Kidney (tissue), 13 donors: ENCODE measurements at regions not wholly inside any gene's neighbourhood (a gene's known extent, or its start where the extent isn't known, plus 50 kb on each side); places are given as distances from the start of the nearest gene placed in this dataset.
"Not testable (repeated sequence)": the region's sequence is repeated elsewhere in the genome, so short reads cannot be mapped to it uniquely, and the experiment has no call there.

Source experiments
- DNase-seq, 5 donors: peaks; one replicate each; pipeline ENCODE4 v3.0.0-alpha.2; 2013 to 2020
- FAIRE-seq: peaks from 2 replicates; lab custom pipeline; 2012; peaks lifted over from hg19 to GRCh38; lab: Jason Lieb, UNC
- H3K27ac ChIP-seq, 2 donors: one replicate each; pipeline ENCODE4 v1.7.0; 2013; ENCODE audit warnings: low read depth in 2 of 2, low read length in 2 of 2, inconsistent platforms in 1 of 2
- H3K27me3 ChIP-seq: one replicate; pipeline ENCODE4 v1.7.1; 2013; ENCODE audit warnings: low read length, inconsistent platforms; ENCODE audit not compliant: control insufficient read depth, insufficient read depth
- H3K36me3 ChIP-seq, 3 donors: one replicate each; pipeline versions ENCODE4 v1.7.0 to v1.7.1; 2013; ENCODE audit warnings: low read length in 3 of 3, control low read depth in 1 of 3, inconsistent platforms in 1 of 3; ENCODE audit not compliant: insufficient read depth in 3 of 3, control insufficient read depth in 2 of 3
- H3K4me1 ChIP-seq, 3 donors: one replicate each; pipeline versions ENCODE4 v1.7.0 to v1.7.1; 2013; ENCODE audit warnings: low read length in 3 of 3, inconsistent platforms in 1 of 3, low read depth in 1 of 3; ENCODE audit not compliant: control insufficient read depth in 2 of 3, insufficient read depth in 2 of 3
- H3K4me3 ChIP-seq, 3 donors: one replicate each; pipeline versions ENCODE4 v1.7.0 to v1.8.1; 2013; ENCODE audit warnings: low read length in 3 of 3, control low read depth in 1 of 3, inconsistent platforms in 1 of 3
- H3K9ac ChIP-seq, 3 donors: one replicate each; pipeline versions ENCODE4 v1.7.0 to v1.7.1; 2013; ENCODE audit warnings: low read length in 3 of 3, control low read depth in 1 of 3, inconsistent platforms in 1 of 3
- H3K9me3 ChIP-seq, 3 donors: one replicate each; pipeline versions ENCODE4 v1.7.0 to v1.7.1; 2013; ENCODE audit warnings: low read length in 3 of 3, control low read depth in 1 of 3, inconsistent platforms in 1 of 3; ENCODE audit not compliant: control insufficient read depth in 2 of 3, insufficient read depth in 1 of 3
- CTCF ChIP-seq: IDR thresholded peaks from 3 replicates; pipeline ENCODE4 v1.5.1; 2012; ENCODE audit warnings: mild to moderate bottlenecking, moderate library complexity, borderline replicate concordance; ENCODE audit not compliant: insufficient read depth; ENCODE audit errors: extremely low read depth
- intact Hi-C: fragments of 100-400 bp; cut with DNase I; formaldehyde crosslinking; loops from one replicate; pipeline ENCODE4 v1.11.1; 2022
- donor health status: control.
- donor health status: control.
- donor health status: control.
- donor health status: control.
- donor health status: control.
- donor health status: DM: yes; HTN: yes; CAD: no.
- donor health status: Normal renal cell carcinoma (clear cell type).

- H3K9me3 ChIP-seq, result no peaks in the 10 kb centered on the region
- DNase-seq (no peak), FAIRE-seq (no peak)
- TF ChIP-seq CTCF, result no peak
- H3K4me1 ChIP-seq, result no peaks in the 10 kb centered on the region
- no peak overlapping the region for H3K4me3 ChIP-seq
- intact Hi-C loops, result no loop called here
- no peaks in the 10 kb centered on the region for H3K27me3 ChIP-seq
- no peaks in the 10 kb centered on the region for H3K36me3 ChIP-seq
- no peak overlapping the region for H3K27ac ChIP-seq
- no peak overlapping the region for H3K9ac ChIP-seq
Observed at GRCh38 chr3:145326666-145327065, 834.3 kb downstream of the PLOD2 start.

GRCh38 chr3:145333427-145333826 lies 827.6 kb downstream of the PLOD2 start:
- H3K27me3 ChIP-seq, H3K4me1 ChIP-seq, H3K9me3 ChIP-seq, intact Hi-C loops, H3K9ac ChIP-seq, H3K27ac ChIP-seq, H3K4me3 ChIP-seq, FAIRE-seq, H3K36me3 ChIP-seq: not testable (repeated sequence)
- peak in 1 of 5 donors; percentile 58 for DNase-seq

GRCh38 chr3:145333931-145334330 lies 827.1 kb downstream of the PLOD2 start:
- Histone ChIP-seq H3K27ac (no peak overlapping the region), H3K27me3 (no peaks in the 10 kb centered on the region), H3K4me1 (no peaks in the 10 kb centered on the region), H3K9ac (no peak overlapping the region), H3K4me3 (no peak overlapping the region), H3K36me3 (no peaks in the 10 kb centered on the region), H3K9me3 (no peaks in the 10 kb centered on the region)
- FAIRE-seq, result no peak
- TF ChIP-seq CTCF, result no peak
- intact Hi-C loops, result no loop called here
- no peak for DNase-seq

- no peaks in the 10 kb centered on the region for H3K27me3 ChIP-seq
- TF ChIP-seq CTCF, result no peak
- H3K36me3 ChIP-seq, result no peaks in the 10 kb centered on the region
- no peaks in the 10 kb centered on the region for H3K4me1 ChIP-seq
- H3K27ac ChIP-seq, result no peak overlapping the region
- peaks cover 0 to 20% (median 0%) of the 10 kb centered on the region in 3 donors for H3K9me3 ChIP-seq
- intact Hi-C loops, result no loop called here
- no peak for FAIRE-seq
- DNase-seq, result no peak
- H3K9ac ChIP-seq, result no peak overlapping the region
- no peak overlapping the region for H3K4me3 ChIP-seq
Observed at GRCh38 chr3:145355206-145355605, 805.8 kb downstream of the PLOD2 start.
